ENCODE measurements at regions not wholly inside any gene's neighbourhood (a gene's known extent, or its start where the extent isn't known, plus 50 kb on each side); places are given as distances from the start of the nearest gene placed in this dataset.

GRCh38 chr1:22376546-22376945 lies 75.1 kb upstream of the ZBTB40 start:
- no peak for DNase-seq (ENCODE audit: low read depth)

GRCh38 chr1:22376976-22377375 lies 74.7 kb upstream of the ZBTB40 start:
- no peak for DNase-seq (ENCODE audit: low read depth)

- no peak for DNase-seq (ENCODE audit: low read depth)
Observed at GRCh38 chr1:22379566-22379965, 72.1 kb upstream of the ZBTB40 start.

- DNase-seq (ENCODE audit: low read depth), result no peak
Observed at GRCh38 chr1:22380024-22380785, 71.4 kb upstream of the ZBTB40 start.

GRCh38 chr1:22383526-22384294 lies 67.9 kb upstream of the ZBTB40 start:
- DNase-seq (ENCODE audit: low read depth), result no peak

- no peak for DNase-seq (ENCODE audit: low read depth)
Observed at GRCh38 chr1:22385537-22385936, 66.1 kb upstream of the ZBTB40 start.

- no peak for DNase-seq (ENCODE audit: low read depth)
Observed at GRCh38 chr1:22386774-22387173, 64.9 kb upstream of the ZBTB40 start.

GRCh38 chr1:22387919-22388580 lies 63.6 kb upstream of the ZBTB40 start:
- DNase-seq (ENCODE audit: low read depth), result no peak

GRCh38 chr1:22388671-22389450 lies 62.8 kb upstream of the ZBTB40 start:
- DNase-seq (ENCODE audit: low read depth), result no peak

GRCh38 chr1:22393587-22393986 lies 58.1 kb upstream of the ZBTB40 start:
- no peak for DNase-seq (ENCODE audit: low read depth)

- no peak for DNase-seq (ENCODE audit: low read depth)
Observed at GRCh38 chr1:22398656-22399420, 52.8 kb upstream of the ZBTB40 start.

- DNase-seq (ENCODE audit: low read depth), result no peak
Observed at GRCh38 chr1:22399421-22400091, 52.1 kb upstream of the ZBTB40 start.
